ENCODE measurements at regions not wholly inside any gene's neighbourhood (a gene's known extent, or its start where the extent isn't known, plus 50 kb on each side); places are given as distances from the start of the nearest gene placed in this dataset.

- ChIA-PET CTCF (interaction anchor here (1.4 kb wide), 1 partner anchor 20 kb away, joined by 4 read pairs; no protein-coding TSS in a partner anchor), POLR2A (no interaction called here)
- TF ChIP-seq CTCF (IDR thresholded peaks at IDR 0.05; ENCODE audit: insufficient read depth, low read depth, low read length) = no peak
- Histone ChIP-seq H3K36me3 (ENCODE audit: control insufficient read depth, insufficient read depth, low read length) (0 out of 2 replicates have a peak, but pooled peaks cover 1% of the 10 kb centered on the region), H3K27me3 (ENCODE audit: control insufficient read depth, insufficient read depth, low read length) (no peaks in the 10 kb centered on the region), H3K4me3 (ENCODE audit: low read depth, low read length) (no peak overlapping the region)
- no peak for DNase-seq (ENCODE audit: low read depth)
Measured at GRCh38 chr14:71333705-71334104, 426.4 kb downstream of the PCNX1 start.

GRCh38 chr14:71336489-71337192 is 429.4 kb downstream of the PCNX1 start:
- POLR2A ChIA-PET = no interaction called here
- Histone ChIP-seq H3K27me3 (ENCODE audit: control insufficient read depth, insufficient read depth, low read length) (no peaks in the 10 kb centered on the region), H3K36me3 (ENCODE audit: control insufficient read depth, insufficient read depth, low read length) (0 out of 2 replicates have a peak, but pooled peaks cover 1% of the 10 kb centered on the region), H3K4me3 (ENCODE audit: low read depth, low read length) (no peak overlapping the region)
- CTCF ChIA-PET = interaction anchor here (0.7 kb wide), 1 partner anchor 14 kb away, joined by 3 read pairs; no protein-coding TSS in a partner anchor
- no peak for TF ChIP-seq CTCF (IDR thresholded peaks at IDR 0.05; ENCODE audit: insufficient read depth, low read depth, low read length)
- no peak for DNase-seq (ENCODE audit: low read depth)

GRCh38 chr14:71338153-71338552 is 430.9 kb downstream of the PCNX1 start:
- no peak for TF ChIP-seq CTCF (IDR thresholded peaks at IDR 0.05; ENCODE audit: insufficient read depth, low read depth, low read length)
- 0 out of 2 replicates have a peak, but pooled peaks cover 1% of the 10 kb centered on the region for H3K36me3 ChIP-seq (ENCODE audit: control insufficient read depth, insufficient read depth, low read length)
- ChIA-PET CTCF (no interaction called here), POLR2A (no interaction called here)
- DNase-seq (ENCODE audit: low read depth) = no peak
- H3K27me3 ChIP-seq (ENCODE audit: control insufficient read depth, insufficient read depth, low read length) = no peaks in the 10 kb centered on the region
- H3K4me3 ChIP-seq (ENCODE audit: low read depth, low read length) = no peak overlapping the region

- DNase-seq (ENCODE audit: low read depth) = no peak
- no peak for TF ChIP-seq CTCF (IDR thresholded peaks at IDR 0.05; ENCODE audit: insufficient read depth, low read depth, low read length)
- Histone ChIP-seq H3K4me3 (ENCODE audit: low read depth, low read length) (no peak overlapping the region), H3K27me3 (ENCODE audit: control insufficient read depth, insufficient read depth, low read length) (no peaks in the 10 kb centered on the region), H3K36me3 (ENCODE audit: control insufficient read depth, insufficient read depth, low read length) (0 out of 2 replicates have a peak, but pooled peaks cover 1% of the 10 kb centered on the region)
- CTCF ChIA-PET = interaction anchor here (0.6 kb wide), 1 partner anchor 202 kb away, joined by 3 read pairs; no protein-coding TSS in a partner anchor
- POLR2A ChIA-PET = interaction anchor here (0.6 kb wide), 1 partner anchor 285 kb away, joined by 3 read pairs; no protein-coding TSS in a partner anchor
Measured at GRCh38 chr14:71339650-71340415, 432.6 kb downstream of the PCNX1 start.

GRCh38 chr14:71341156-71341555 is 433.9 kb downstream of the PCNX1 start:
- POLR2A ChIA-PET = no interaction called here
- CTCF ChIA-PET = no interaction called here
- no peaks in the 10 kb centered on the region for H3K36me3 ChIP-seq (ENCODE audit: control insufficient read depth, insufficient read depth, low read length)

More at GRCh38 chr14:71341156-71341555, 433.9 kb downstream of the PCNX1 start:
- TF ChIP-seq CTCF (IDR thresholded peaks at IDR 0.05; ENCODE audit: insufficient read depth, low read depth, low read length) = no peak
- Histone ChIP-seq H3K27me3 (ENCODE audit: control insufficient read depth, insufficient read depth, low read length) (no peaks in the 10 kb centered on the region), H3K4me3 (ENCODE audit: low read depth, low read length) (no peak overlapping the region)
- DNase-seq (ENCODE audit: low read depth) = no peak

Measured in BJ (cell line).